C4-2B (cell line): ENCODE measurements at regions not wholly inside any gene's neighbourhood (a gene's known extent, or its start where the extent isn't known, plus 50 kb on each side); places are given as distances from the start of the nearest gene placed in this dataset.

Experiments
- H3K27ac ChIP-seq: fragments of 450-650 bp; 2 replicates; pipeline ENCODE4 v1.5.1; 2017
- ZFX ChIP-seq: fragments of 450-650 bp; IDR thresholded peaks from 2 replicates; pipeline ENCODE4 v1.6.1; 2017
- TF ChIP-seq, protein P1 (sequence below): fragments of 450-650 bp; conservative IDR thresholded peaks from 2 replicates; pipeline ENCODE4 v1.5.1; 2017; ENCODE audit warnings: mild to moderate bottlenecking

DNA sequence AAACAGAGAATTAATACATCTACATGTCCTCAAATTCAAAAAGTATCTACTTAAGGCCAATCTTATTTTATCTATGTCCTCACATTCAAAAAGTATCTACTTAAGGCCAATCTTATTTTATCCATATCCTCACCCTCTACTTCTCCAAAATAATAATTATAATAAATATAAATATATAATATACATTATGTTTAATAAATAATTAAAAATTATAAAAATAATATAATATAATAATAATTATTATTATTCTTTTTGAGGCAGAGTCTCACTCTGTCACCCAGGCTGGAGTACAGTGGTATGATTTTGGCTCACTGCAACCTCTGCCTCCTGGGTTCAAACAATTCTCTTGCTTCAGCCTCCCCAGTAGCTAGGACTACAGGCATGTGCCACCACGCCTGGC lies 784.9 kb downstream of the DNAJB9 start:
- TF ChIP-seq ZFX = no peak
- TF ChIP-seq, protein P1, sequence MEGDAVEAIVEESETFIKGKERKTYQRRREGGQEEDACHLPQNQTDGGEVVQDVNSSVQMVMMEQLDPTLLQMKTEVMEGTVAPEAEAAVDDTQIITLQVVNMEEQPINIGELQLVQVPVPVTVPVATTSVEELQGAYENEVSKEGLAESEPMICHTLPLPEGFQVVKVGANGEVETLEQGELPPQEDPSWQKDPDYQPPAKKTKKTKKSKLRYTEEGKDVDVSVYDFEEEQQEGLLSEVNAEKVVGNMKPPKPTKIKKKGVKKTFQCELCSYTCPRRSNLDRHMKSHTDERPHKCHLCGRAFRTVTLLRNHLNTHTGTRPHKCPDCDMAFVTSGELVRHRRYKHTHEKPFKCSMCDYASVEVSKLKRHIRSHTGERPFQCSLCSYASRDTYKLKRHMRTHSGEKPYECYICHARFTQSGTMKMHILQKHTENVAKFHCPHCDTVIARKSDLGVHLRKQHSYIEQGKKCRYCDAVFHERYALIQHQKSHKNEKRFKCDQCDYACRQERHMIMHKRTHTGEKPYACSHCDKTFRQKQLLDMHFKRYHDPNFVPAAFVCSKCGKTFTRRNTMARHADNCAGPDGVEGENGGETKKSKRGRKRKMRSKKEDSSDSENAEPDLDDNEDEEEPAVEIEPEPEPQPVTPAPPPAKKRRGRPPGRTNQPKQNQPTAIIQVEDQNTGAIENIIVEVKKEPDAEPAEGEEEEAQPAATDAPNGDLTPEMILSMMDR = no peak
- no peak overlapping the region for H3K27ac ChIP-seq

DNA sequence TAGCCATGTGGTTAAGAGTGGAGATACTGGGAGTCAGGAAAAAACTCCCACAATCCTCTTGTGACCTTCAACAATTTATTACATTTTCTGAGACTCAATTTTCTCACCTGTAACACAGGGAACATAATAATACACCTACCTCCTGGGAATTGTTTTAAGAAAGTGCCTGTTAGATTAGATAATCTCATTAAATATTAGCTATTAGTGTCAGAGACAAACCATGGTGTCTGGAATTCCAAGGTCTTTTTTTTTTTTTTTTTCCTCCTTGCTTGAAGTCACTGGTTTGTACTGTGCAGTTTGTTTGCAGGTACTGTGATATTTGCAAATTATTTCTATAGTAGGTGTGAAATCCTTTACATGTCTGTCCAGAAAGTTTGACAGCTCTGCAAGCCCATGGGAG lies 806.1 kb downstream of the DNAJB9 start:
- TF ChIP-seq, protein P1 = no peak
- TF ChIP-seq ZFX = no peak
- H3K27ac ChIP-seq = no peak overlapping the region

DNA sequence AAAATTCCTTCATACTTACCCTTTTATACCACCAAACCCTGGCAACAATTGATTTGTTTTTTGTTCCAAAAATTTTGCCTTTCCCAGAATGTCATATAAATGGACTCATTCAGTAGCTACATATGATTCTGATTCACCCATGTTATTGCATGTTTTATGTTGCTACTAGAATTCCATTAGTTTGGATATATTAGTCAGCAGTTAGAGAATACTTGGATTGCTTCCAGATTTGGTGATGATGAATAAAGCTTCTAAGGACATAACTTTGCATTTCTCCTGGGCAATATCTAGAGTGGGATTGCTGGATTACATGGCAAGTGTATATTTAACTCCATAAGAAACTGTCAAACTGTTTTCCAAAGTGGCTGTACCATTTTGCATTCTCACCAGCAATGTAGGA lies 806.9 kb downstream of the DNAJB9 start:
- TF ChIP-seq, protein P1 = no peak
- no peak for TF ChIP-seq ZFX
- no peak overlapping the region for H3K27ac ChIP-seq

DNA sequence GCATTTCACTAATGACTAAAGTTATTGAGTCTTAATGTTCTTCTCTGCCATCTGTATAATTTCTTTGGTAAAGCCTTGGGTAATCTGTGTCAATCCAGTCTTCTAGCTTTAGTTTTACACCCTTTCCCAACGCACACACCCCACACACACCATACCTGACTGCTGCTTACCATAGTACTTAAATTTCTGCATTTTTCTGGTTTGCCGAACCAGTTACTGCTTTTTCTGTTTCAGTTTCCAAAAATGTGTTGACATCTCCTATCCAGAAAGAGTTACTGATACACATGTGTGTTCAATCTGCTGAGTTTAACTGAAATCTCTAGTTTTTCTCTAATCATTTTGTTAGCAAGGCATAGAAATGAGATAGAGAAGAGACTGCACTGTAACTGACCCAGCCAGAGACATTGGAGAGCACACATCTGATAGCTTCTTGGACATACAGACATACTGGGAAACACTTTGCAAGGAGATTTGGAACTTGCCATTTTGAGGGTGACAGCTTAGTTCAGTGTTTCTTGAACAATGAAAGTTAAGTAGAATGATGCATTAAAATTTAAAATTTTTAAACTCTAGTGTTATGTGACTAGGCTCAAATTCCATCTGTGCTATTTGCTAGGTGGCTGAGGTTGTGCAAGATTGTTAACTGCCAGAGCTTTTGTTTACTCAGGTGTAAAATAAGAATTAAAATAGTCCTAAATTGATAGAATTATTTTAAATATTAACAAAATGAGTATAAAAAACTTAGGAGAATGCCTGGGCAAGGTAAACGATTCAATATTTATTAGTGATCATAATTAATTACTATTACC lies 807.6 kb downstream of the DNAJB9 start:
- TF ChIP-seq, protein P1 = no peak
- no peak for TF ChIP-seq ZFX
- no peak overlapping the region for H3K27ac ChIP-seq

- TF ChIP-seq, protein P1 = no peak
- TF ChIP-seq ZFX = no peak
- no peak overlapping the region for H3K27ac ChIP-seq
Measured at GRCh38 chr7:109386959-109387358, 817.3 kb downstream of the DNAJB9 start.

DNA sequence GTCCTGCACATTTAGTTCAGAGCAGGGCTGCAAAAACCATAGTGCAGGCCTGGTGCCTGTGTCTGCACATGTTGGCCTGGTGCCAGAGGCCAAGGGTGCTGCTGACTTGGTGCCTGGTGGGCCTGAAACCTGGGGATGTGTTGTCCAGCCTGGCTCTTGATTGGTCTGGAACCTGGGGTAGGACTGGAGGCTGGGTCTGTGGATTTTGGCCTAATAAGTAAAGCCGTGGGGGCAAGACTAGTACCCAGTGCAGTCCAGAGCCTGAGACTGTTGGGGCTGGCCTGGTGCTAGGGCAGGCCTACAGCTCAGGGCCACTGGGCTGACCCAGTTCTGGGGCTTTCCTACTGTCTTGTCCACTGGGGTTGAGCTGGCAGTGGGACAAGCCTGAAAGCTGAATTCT lies 817.9 kb downstream of the DNAJB9 start:
- H3K27ac ChIP-seq = no peak overlapping the region
- no peak for TF ChIP-seq ZFX
- TF ChIP-seq, protein P1 = no peak

DNA sequence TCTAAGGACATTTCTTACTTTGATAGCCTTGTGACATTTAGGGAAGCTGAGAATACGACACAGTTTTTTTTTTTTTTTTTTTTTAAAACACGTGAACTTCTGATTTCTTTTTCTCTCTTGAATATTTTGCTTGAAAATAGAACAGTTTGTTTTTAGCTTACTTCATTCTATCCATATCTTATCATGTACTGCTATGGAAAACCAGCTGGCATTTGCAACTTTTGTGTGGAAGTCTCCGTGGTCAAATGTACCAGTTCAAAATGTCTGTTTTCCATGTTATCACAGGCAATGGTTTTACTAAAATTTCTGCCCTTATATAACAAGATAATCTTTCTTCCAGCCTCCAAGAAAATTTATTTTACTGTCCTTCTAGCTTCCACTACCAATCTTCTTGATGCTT lies 821.6 kb downstream of the DNAJB9 start:
- TF ChIP-seq ZFX = no peak
- H3K27ac ChIP-seq = no peak overlapping the region

- H3K27ac ChIP-seq = no peak overlapping the region
- TF ChIP-seq, protein P1 = no peak
- no peak for TF ChIP-seq ZFX
Measured at GRCh38 chr7:109402107-109402506, 832.4 kb downstream of the DNAJB9 start.
